ELF-1 (cell line): ENCODE measurements at regions not wholly inside any gene's neighbourhood (a gene's known extent, or its start where the extent isn't known, plus 50 kb on each side); places are given as distances from the start of the nearest gene placed in this dataset.

Experiments used
- DNase-seq: peaks from one replicate; pipeline ENCODE4 v3.0.0-alpha.2; 2016; ENCODE audit warnings: low read depth, low spot score

DNA sequence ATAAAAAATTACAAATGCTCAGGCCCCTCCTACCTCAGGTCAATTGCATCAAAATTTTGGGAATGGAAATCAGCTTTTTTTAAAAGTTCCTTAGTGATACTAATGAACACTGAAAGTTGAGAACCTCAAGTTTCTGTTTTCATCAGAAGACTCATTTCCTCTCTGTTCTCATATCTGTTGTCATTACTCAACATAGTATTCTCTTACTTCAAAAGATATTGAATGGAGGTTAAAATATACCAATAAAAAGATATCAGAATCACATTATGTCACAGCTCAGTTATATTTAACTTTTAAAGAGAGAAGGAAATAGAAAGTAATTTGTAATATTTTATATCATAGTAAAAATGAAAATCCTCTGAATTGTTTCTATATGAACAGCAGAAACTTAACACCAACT, 959.4 kb upstream of the LRRTM1 start:
- DNase-seq, result no peak

- DNase-seq, result no peak
These were observed 955.8 kb upstream of the LRRTM1 start for GRCh38 chr2:81260320-81260719.

- DNase-seq, result no peak
These were observed 945.7 kb upstream of the LRRTM1 start for GRCh38 chr2:81250270-81250669.

DNA sequence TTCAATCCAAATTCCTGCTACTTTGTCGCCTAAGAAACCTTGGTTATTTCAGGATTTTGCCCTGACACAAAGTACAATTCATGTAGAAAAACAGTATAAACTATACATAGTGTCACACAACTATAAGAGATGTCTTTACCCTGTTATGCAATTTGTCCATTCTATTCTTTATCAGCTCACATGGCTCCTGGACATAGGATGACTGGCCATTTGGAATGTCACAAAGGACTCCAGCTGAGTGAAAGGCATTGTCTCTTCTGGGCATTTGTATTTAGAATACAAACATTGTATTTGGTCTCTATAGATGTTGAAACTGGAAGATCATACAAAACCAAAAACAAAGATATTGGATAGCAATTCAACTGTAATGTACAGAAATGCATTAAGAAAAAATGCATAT, 944.6 kb upstream of the LRRTM1 start:
- no peak for DNase-seq

- no peak for DNase-seq
These were observed 943.1 kb upstream of the LRRTM1 start for GRCh38 chr2:81247648-81248047.

DNA sequence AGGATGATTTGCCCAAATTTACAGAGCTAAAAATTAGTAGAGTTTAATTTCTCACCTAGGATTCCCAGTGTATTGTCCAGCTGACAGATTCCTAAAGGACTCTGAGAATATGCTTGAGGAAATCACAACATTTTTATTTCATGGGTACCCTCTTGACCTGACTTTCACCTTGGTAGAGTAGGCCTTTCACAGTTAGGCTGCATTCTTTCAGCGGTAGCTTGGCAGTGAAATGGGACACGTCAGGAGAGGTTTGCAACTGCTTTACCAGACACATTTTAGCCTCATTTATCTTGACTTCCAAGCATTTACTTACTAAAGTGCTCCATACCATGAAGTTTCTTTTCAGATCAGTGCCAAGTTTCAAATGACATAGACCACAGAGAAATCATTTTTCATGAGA, 937.9 kb upstream of the LRRTM1 start:
- DNase-seq, result no peak

DNA sequence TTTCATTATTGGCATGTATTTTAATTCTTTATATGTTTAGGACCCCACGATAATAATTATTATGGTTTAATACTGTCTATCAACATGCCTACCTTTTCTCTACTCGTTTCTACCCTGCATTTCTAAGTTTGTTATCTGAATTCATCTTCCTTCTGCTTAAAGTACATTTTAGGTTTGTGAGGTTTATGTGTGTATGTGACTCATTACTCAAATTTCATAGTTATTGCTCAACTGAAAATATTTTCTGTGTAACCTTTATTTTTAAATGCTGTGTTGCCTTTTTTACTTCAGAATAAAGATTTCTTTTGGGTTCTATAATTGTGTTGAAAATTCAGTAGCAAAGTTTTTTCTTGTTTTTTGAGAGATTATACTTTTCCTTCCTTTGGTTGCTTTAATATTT, 933.9 kb upstream of the LRRTM1 start:
- DNase-seq, result no peak

DNA sequence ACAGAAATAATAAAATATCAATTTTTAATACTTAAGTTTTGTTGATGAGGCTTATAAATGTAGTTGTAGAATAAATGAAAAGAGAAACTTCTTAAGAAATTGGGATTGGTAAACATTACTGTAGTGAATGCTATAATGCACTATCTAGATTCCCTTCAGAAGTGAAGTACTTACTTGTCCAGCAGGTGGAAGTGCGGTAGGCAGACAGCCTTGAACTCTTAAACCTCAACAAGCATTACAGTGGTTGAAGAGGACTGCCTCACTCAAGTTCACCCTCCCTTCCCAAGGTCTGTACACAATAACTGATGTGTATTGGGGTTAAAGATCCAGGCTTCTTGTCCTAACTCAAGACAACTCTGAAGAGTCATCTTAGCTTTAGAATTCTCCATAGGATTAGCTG, 931.0 kb upstream of the LRRTM1 start:
- no peak for DNase-seq

DNA sequence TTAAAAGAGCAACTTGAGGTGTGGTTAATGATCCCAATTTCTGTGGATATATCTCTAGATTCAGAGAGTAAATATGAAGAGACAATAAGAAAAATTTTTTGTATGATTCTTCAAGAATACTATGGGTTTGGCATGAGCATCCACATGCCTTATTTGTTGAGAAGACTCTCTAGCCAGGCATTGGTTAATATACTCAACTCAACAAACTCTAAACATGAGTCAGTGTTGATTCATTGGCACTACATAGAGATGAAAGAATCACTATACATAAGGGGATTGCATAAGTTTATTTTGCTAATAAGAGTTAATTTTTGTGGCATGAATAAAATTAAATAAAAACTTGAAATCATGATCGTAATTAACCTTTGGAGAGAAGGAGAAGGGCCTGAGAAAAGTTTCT, 930.2 kb upstream of the LRRTM1 start:
- no peak for DNase-seq

DNA sequence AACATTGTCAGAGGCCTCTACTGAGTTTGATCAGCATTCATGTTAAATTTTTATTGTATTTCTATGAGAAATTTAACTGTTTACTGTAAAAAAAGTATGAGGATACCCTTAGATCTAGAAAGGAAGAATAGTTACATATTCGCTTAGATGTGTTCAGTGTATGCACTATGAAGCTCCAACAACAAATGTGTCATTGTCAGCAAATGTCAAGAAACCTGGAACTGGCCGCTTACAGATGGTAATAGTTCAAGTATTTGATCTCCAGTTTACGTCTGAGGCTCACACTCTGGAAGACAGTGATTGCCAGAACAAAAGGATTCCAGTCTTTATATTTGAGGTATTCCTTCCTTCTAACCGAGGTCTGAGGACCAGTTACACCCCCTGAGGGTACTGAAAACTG, 921.2 kb upstream of the LRRTM1 start:
- DNase-seq, result no peak

- DNase-seq, result no peak
These were observed 909.0 kb upstream of the LRRTM1 start for GRCh38 chr2:81213598-81213997.

- DNase-seq, result peak; percentile 10
These were observed 901.7 kb upstream of the LRRTM1 start for GRCh38 chr2:81206216-81206615.

- no peak for DNase-seq
These were observed 892.5 kb upstream of the LRRTM1 start for GRCh38 chr2:81196933-81197628.

DNA sequence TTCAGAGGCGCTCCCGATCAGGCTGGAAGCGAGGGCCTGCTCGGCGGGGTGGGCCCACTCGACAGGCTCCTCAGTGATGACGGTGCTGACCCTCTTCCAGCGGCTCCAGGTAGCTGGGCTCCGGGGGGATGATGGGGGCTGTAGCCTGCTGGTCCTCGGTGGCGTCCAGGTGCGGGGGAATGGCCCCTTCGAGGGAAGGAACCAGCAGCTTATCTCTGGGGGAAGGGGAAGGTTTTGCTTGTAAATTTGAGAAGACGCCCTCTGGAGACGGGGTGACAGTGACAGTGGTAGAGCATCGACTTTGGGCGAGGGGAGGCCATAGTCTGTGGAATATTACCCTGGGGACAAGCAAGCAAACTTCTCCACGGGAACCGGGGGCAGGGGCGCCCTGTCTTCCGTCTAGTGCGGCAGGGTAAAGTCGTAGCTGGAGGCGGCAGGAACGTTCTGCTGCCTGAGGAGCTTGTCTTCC, 891.9 kb upstream of the LRRTM1 start:
- no peak for DNase-seq

DNA sequence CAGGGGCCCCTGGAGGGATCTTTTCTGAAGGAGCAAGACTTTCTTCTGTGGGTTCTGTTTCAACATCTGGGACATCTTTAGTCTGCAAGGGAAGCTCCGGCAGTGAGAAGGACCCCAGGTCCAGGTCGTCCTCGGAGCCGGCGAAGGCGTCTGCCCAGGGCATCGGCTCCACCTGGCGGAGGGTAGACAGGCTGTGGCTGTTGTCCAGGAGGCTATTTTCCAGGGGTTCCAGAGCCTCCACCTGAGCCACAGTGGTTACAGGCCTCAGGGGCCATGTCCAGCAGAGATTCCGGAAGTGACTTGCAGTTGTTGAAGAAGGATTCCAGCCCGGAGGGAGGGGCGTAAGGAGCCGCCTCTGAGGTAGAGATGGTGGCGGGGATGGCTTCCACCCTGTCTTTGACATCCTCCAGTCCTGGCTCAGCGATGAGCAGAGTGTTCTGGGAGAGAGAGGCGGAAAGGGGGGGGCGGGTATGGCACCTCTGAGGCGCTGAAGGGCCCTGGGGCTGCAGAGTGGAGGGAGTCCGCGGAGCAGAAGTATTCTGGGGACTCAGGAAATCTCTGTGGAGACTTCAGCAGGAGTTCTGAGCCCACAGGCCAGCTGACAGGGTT, 891.3 kb upstream of the LRRTM1 start:
- no peak for DNase-seq

DNA sequence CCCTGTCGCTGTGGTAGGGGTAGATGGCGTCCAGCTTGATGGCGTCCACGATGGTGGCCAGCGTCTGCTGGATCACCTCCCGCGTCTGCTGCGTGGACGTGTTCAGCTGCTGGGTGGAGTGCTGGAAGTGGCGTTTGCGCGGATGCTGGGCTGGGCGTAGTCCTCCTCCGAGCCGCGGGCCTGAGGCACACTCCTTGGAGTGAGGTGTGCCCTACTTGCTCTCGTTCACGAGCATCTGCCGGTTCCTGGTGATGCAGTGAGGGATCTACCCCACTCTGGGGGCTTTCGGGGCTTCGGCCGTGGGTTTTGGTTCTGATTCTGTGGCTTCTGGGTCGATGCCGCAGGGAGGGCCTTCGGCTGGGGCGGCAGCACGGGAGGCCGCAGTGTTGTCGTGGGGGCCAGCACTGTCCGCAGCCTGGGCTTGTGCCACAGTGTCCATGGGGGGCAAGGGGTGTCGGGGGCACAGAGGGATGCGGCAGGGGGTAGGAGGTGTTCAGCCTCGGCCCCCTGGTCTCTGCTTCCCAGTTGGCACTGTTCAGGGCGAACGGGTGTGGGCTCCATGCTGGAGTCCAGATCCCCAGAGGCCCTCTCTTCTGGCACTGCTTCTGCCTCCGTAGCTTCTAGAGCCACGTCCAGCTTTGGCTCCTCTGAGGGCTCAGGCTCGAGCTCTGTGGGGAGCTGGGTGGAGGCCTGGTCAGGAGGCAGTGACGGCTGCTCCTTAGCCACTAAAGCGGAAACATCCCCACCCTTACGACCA, 890.6 kb upstream of the LRRTM1 start:
- no peak for DNase-seq

- DNase-seq, result no peak
These were observed 890.0 kb upstream of the LRRTM1 start for GRCh38 chr2:81194581-81194980.

GRCh38 chr2:81194176-81194575, 889.6 kb upstream of the LRRTM1 start:
- no peak for DNase-seq

DNA sequence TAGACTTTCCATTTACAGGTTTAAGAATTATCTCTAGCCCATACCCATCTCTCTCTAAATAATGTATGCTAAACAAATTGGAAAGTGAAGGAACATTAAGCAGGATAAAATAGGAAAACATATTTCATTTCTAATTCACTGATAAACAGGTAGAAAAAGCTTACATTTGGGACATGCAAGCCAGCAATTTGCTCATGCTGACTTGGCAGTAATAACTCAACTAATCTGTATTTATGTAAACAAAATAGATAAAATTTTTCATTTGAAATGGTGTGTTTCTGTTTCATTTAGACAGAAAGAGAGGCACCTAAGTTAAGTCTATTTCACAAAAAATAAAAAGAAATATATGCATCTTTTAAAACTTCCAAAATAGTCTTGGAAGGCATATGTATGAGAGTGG, 877.3 kb upstream of the LRRTM1 start:
- no peak for DNase-seq

- no peak for DNase-seq
These were observed 866.9 kb upstream of the LRRTM1 start for GRCh38 chr2:81171447-81171846.

DNA sequence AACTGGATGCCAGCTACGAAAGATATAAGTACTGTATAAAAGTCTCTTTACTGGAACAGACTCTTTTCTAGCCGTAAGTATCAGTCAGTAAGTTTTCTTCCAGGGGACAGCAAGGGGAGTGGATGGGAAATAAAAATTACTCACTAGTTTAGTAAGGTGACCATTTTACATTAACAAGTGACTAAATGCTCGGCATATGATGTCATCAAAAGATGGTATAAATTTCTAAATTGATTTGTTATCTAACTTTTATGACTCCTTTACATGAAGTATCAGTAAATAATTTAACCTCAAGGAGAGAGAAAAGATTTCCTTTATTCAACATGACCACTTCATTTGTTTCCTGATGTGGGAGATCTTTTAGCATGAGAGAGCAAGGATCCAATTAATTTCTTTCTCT, 859.0 kb upstream of the LRRTM1 start:
- DNase-seq, result no peak

GRCh38 chr2:81158505-81158904, 854.0 kb upstream of the LRRTM1 start:
- no peak for DNase-seq

DNA sequence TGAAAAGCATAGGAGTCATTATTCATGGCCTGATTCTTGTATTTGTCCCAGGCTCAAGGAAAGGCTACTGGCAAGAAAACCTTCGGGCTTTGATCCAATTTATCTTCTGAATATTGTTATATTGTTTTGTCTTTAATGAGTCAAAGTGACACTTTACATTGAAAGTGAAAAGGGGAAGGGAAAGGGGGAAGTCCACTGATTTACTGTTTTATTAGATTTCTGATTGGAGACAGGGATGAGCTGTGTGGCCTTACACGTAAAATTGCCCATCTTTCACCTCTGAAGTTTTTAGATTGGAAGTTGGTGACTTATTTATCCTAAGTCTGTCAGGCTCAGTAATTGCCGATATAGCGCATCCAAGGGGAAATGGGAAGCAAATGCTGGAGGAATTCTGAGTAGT, 843.8 kb upstream of the LRRTM1 start:
- DNase-seq, result no peak
